ENCODE measurements at regions not wholly inside any gene's neighbourhood (a gene's known extent, or its start where the extent isn't known, plus 50 kb on each side); places are given as distances from the start of the nearest gene placed in this dataset.

DNA sequence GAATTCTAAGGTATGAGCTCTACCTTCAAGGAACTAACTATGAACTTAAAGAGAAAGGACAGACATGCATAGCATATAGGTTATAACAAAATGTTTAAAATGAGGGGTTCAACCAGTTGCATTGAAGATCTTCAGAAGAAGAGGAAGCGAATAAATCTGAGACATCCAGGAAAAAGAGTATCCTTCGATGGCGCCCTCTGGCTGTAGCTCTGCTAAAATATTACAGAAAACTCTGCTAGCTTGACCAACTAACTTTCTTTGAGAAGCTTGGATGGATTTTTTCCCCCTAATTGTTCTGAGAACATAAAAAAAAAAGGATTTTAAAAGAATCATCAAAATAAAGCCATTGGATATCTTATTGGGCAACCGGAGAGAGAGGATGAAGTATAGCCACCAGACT, 659.9 kb upstream of the SOX9 start:
- TF ChIP-seq, protein P1, sequence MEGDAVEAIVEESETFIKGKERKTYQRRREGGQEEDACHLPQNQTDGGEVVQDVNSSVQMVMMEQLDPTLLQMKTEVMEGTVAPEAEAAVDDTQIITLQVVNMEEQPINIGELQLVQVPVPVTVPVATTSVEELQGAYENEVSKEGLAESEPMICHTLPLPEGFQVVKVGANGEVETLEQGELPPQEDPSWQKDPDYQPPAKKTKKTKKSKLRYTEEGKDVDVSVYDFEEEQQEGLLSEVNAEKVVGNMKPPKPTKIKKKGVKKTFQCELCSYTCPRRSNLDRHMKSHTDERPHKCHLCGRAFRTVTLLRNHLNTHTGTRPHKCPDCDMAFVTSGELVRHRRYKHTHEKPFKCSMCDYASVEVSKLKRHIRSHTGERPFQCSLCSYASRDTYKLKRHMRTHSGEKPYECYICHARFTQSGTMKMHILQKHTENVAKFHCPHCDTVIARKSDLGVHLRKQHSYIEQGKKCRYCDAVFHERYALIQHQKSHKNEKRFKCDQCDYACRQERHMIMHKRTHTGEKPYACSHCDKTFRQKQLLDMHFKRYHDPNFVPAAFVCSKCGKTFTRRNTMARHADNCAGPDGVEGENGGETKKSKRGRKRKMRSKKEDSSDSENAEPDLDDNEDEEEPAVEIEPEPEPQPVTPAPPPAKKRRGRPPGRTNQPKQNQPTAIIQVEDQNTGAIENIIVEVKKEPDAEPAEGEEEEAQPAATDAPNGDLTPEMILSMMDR (conservative IDR thresholded peaks at IDR 0.05; ENCODE audit: low read depth, low read length), result peak; percentile 89
- TF ChIP-seq EZH2phosphoT487 (IDR thresholded peaks at IDR 0.05; ENCODE audit: borderline replicate concordance, low read length) (no peak), EZH2 (IDR thresholded peaks at IDR 0.05; ENCODE audit: low read length, unreplicated experiment) (no peak)
